Urinary bladder (tissue), 3 donors: ENCODE measurements at regions not wholly inside any gene's neighbourhood (a gene's known extent, or its start where the extent isn't known, plus 50 kb on each side); places are given as distances from the start of the nearest gene placed in this dataset.

Source experiments
- DNase-seq: peaks from one replicate; pipeline ENCODE4 v3.0.0-alpha.2; 2015; ENCODE audit errors: extremely low spot score
- H3K27ac ChIP-seq: one replicate; pipeline ENCODE4 v1.5.1; 2013; ENCODE audit warnings: low read depth, mild to moderate bottlenecking, moderate library complexity
- H3K36me3 ChIP-seq: one replicate; pipeline ENCODE4 v1.6.1; 2013; ENCODE audit warnings: mild to moderate bottlenecking, moderate library complexity; ENCODE audit not compliant: insufficient read depth
- H3K4me1 ChIP-seq: one replicate; pipeline ENCODE4 v1.6.1; 2013; ENCODE audit warnings: mild to moderate bottlenecking, moderate library complexity; ENCODE audit not compliant: insufficient read depth
- H3K4me3 ChIP-seq: one replicate; pipeline ENCODE4 v1.5.1; 2013; ENCODE audit warnings: low read depth, low read length
- WGBS: extraction: QIAGEN DNeasy Blood & Tissue Kit; methylation state at CpG from one replicate; pipeline ENCODE4 v1.1.7; 2013; 5-methylcytosine and 5-hydroxymethylcytosine counted together
- donor health status: healthy with polysubstance abuse.
- donor health status: healthy.

GRCh38 chr4:146998157-146998556, 52.5 kb upstream of the TTC29 start:
- Histone ChIP-seq H3K36me3 (no peaks in the 10 kb centered on the region), H3K4me3 (no peak overlapping the region), H3K4me1 (no peaks in the 10 kb centered on the region), H3K27ac (no peak overlapping the region)
- no peak for DNase-seq
- WGBS, result 72% methylated on average over 2 of the region's 2 CpGs

DNA sequence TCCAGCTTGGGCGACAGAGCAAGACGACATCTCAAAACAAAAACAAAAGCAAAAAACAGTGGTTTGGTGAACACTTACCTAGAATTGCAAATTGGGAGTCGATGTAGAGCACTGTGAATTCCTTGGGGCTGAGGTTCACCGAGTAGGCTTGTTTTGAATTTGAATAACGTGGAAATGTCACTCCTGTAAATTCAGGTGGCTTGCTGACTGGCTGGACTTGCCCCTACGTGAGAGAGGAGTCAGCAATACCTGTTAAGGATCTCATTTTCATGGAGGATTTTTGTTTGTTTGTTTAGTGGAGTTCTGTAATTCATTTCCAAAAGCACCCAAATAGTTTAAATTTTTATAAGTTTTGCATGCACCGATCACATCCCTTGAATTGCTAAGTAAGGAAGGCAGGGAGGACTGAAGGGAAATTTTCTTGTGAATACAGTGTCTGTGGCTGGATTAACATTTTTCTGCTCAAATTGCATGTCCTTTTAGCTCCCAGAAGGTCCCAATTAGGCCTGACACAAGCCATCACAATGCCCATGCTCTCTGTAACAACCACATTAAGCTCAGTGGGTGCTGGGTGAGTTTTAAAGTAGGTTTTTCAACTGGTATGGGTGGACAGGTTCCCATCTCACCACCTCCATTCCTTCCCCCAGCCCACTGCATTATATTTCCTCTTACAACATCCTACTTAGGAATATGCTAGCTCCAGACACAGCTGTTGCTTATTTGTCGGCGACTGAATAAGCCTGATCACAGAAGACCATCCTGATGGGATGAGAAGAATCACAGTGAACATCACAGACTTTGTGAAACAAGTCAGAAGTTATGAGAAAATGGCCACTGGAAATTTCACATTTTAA, 58.5 kb upstream of the TTC29 start:
- 77% methylated on average over 9 of the region's 9 CpGs for WGBS
- no peak overlapping the region for H3K4me3 ChIP-seq
- H3K27ac ChIP-seq, result no peak overlapping the region
- no peak for DNase-seq
- H3K4me1 ChIP-seq, result no peaks in the 10 kb centered on the region
- no peaks in the 10 kb centered on the region for H3K36me3 ChIP-seq

- no peaks in the 10 kb centered on the region for H3K36me3 ChIP-seq
- DNase-seq, result no peak
- no peak overlapping the region for H3K4me3 ChIP-seq
- H3K4me1 ChIP-seq, result no peaks in the 10 kb centered on the region
- 94% methylated on average over 2 of the region's 2 CpGs for WGBS
- no peak overlapping the region for H3K27ac ChIP-seq
These were observed 60.6 kb upstream of the TTC29 start for GRCh38 chr4:147006229-147006628.

DNA sequence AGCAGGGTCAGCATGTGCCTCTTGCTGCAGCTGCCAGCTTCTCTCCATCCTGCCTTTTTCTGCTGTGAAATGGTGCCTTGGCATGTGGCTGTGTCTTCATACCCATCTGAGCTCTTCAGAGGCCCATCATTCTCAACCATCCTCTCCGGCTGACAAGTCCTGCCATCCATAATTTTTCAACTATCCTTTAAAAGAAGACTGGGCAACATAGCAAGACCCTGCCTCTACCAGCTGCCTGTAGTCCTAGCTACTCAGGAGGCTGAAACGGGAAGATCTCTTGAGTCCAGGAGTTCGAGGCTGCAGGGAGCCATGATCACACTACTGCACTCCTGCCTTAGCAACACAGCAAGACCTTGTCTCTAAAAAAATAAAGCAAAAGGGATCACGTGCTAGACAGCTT, 64.2 kb upstream of the TTC29 start:
- no peak for DNase-seq
- Histone ChIP-seq H3K36me3 (no peaks in the 10 kb centered on the region), H3K27ac (no peak overlapping the region), H3K4me3 (no peak overlapping the region), H3K4me1 (no peaks in the 10 kb centered on the region)
- WGBS, result 90% methylated on average over 4 of the region's 4 CpGs

DNA sequence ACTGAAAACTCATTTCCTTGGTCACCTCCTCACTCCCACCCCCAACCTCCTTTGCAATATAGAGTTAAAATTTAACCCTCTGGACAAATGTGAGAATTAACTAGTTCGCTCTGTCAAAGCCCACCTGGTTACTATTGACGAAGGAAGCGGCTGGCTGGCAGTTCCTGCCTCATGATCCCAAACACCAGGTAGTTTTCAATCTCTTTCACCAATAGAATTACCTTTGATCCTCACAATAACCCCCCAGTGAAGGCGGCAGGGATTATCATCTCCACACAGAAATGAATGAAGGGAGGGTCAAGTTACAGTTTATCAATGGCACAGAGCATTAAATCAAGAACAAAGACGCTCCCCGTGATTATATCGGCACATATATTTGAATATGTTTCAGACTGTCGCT, 65.7 kb upstream of the TTC29 start:
- Histone ChIP-seq H3K4me3 (no peak overlapping the region), H3K27ac (no peak overlapping the region), H3K4me1 (no peaks in the 10 kb centered on the region), H3K36me3 (no peaks in the 10 kb centered on the region)
- no peak for DNase-seq
- 72% methylated on average over 8 of the region's 8 CpGs for WGBS

DNA sequence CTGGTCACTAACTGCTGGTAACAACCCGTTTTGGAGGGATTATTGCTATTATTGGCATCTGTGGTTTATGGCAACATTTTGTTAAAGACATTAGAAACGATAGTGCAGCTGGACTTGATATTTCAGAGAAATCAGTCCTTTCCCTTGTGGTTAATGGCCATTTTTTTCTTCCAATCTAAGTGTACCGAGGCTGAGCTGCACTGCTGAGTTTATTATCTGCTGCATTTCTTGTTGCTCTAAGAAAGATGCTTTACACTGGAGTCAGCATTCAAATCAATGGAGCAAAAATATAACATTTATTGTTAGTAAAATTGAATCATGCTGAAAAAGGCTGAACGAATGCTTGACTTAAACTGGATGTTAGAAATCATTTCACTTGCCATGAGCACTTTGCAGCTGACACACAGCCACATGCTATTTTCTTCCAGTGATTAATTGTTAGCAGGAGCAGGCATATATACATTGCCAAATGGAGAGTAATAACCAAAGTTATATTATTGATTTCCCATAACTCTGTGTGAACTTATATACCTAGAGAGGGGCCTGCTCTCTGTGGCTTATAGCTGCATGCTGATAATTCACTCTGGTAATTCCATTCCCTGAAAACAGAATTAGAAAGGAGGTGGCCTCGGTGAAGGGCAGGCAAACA, 66.5 kb upstream of the TTC29 start:
- WGBS, result 72% methylated on average over 5 of the region's 5 CpGs
- Histone ChIP-seq H3K4me3 (no peak overlapping the region), H3K4me1 (no peaks in the 10 kb centered on the region), H3K27ac (no peak overlapping the region), H3K36me3 (no peaks in the 10 kb centered on the region)
- no peak for DNase-seq

GRCh38 chr4:147014946-147015345, 69.3 kb upstream of the TTC29 start:
- Histone ChIP-seq H3K4me1 (no peaks in the 10 kb centered on the region), H3K36me3 (no peaks in the 10 kb centered on the region), H3K27ac (no peak overlapping the region), H3K4me3 (no peak overlapping the region)
- 71% methylated on average over 1 of the region's 1 CpG for WGBS
- DNase-seq, result no peak

- Histone ChIP-seq H3K36me3 (no peaks in the 10 kb centered on the region), H3K4me1 (no peaks in the 10 kb centered on the region), H3K27ac (peak overlapping the region; percentile 18), H3K4me3 (no peak overlapping the region)
- WGBS, result 21% methylated on average over 4 of the region's 4 CpGs
- DNase-seq, result no peak
These were observed 69.8 kb upstream of the TTC29 start for GRCh38 chr4:147015491-147015890.

GRCh38 chr4:147017081-147017480, 71.4 kb upstream of the TTC29 start:
- H3K4me1 ChIP-seq, result no peaks in the 10 kb centered on the region
- H3K4me3 ChIP-seq, result no peak overlapping the region
- WGBS, result 87% methylated on average over 5 of the region's 5 CpGs
- no peak overlapping the region for H3K27ac ChIP-seq
- no peak for DNase-seq
- no peaks in the 10 kb centered on the region for H3K36me3 ChIP-seq

DNA sequence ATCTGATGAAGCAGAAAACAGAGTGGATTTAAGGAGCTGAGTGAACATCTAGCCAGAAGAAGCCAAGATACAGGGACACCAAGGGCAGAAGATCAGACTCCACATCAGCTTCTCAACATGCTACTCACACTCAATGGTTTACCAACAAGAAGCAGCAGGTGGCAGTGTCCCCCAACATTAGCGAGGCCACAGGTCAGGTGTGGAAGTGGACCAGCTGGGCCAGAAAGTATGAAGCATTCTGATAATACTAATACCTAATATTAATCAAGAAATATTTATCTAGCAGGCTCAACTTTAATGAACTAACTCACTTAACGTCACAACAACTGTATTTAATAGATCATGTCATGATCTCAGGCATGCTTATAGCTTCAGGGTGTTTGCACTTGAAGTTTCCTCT, 73.4 kb upstream of the TTC29 start:
- DNase-seq, result no peak
- WGBS, result 73% methylated on average over 2 of the region's 2 CpGs
- H3K4me1 ChIP-seq, result no peaks in the 10 kb centered on the region

GRCh38 chr4:147020456-147020855, 74.8 kb upstream of the TTC29 start:
- DNase-seq, result no peak
- Histone ChIP-seq H3K36me3 (no peaks in the 10 kb centered on the region), H3K27ac (no peak overlapping the region), H3K4me3 (no peak overlapping the region), H3K4me1 (no peaks in the 10 kb centered on the region)
- WGBS, result 87% methylated on average over 4 of the region's 4 CpGs

More for the DNA sequence above, 73.4 kb upstream of the TTC29 start:
- no peak overlapping the region for H3K27ac ChIP-seq
- H3K4me3 ChIP-seq, result no peak overlapping the region
- H3K36me3 ChIP-seq, result no peaks in the 10 kb centered on the region

DNA sequence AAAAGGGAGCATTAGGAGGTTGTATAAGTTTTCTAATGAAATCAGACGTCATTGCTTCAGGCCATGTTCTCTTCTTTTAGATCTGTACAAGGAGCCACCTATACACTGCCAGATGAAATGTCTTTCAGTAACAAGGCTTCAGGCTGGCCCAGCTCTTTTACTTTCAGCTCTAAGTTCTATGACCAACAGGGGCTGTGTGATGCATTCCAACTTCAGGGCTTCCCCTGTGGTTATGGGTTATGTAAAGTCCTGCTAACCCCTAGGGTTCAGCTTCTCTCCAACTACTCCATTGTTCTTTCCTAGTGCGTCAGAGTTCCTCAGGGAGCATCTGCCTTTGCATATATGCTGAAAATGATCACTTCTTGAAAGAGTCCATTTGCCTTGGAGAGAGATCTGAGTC, 79.4 kb upstream of the TTC29 start:
- H3K36me3 ChIP-seq, result no peaks in the 10 kb centered on the region
- no peaks in the 10 kb centered on the region for H3K4me1 ChIP-seq
- H3K27ac ChIP-seq, result no peak overlapping the region
- no peak overlapping the region for H3K4me3 ChIP-seq
- 89% methylated on average over 2 of the region's 2 CpGs for whole genome bisulfite sequencing
- DNase-seq, result no peak

DNA sequence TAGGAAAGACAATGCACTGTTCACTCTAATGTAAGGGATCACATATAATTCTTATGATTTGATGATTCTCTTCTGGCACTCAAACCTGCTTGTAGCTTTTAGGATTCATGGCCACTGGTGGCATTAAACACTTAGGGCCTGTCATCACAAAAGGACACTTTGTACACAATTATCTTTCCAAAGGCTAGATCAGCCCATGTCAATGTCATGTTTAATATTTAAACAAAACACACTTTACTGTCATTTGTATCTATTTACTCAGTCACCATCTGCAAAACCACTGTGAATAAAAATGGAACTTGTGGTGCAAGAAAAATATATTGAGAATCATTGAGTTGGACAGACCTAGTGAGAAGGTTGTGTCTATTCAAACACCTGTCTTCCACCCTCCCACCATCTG, 83.6 kb upstream of the TTC29 start:
- H3K4me1 ChIP-seq, result no peaks in the 10 kb centered on the region
- DNase-seq, result no peak
- no peak overlapping the region for H3K4me3 ChIP-seq
- H3K27ac ChIP-seq, result no peak overlapping the region
- H3K36me3 ChIP-seq, result no peaks in the 10 kb centered on the region

DNA sequence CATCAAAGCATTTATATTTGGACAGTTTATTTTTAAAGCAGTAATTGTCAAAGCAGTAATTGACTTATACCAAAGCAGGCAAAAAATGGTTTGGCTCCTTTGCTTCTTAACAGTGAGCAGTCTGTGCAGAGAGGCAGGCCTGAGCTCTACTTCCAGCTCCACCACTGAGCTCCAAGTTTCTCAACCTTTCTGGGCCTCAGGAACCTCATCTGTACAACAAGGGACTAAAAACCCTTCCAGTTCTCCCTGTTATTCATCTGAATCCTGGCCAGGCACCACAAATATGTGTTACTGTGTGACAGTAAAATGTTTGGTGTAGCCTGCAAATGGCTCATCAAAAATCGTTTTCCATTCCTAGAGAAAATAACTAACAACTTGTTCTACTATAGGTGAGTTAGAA, 88.7 kb upstream of the TTC29 start:
- 59% methylated on average over 1 of the region's 1 CpG for WGBS
- no peaks in the 10 kb centered on the region for H3K4me1 ChIP-seq
- no peak overlapping the region for H3K4me3 ChIP-seq
- DNase-seq, result no peak
- no peak overlapping the region for H3K27ac ChIP-seq
- H3K36me3 ChIP-seq, result no peaks in the 10 kb centered on the region
